Head of caudate nucleus (tissue), 42 donors: ENCODE measurements at regions not wholly inside any gene's neighbourhood (a gene's known extent, or its start where the extent isn't known, plus 50 kb on each side); places are given as distances from the start of the nearest gene placed in this dataset.
A peak's percentile ranks its signal among the peaks of the same experiment; 100 is the strongest.
"Not testable (repeated sequence)": the region's sequence is repeated elsewhere in the genome, so short reads cannot be mapped to it uniquely, and the experiment has no call there.

Experiments used
- DNase-seq, 42 donors: peaks; one replicate each; pipeline versions ENCODE4 v3.0.0 to v3.0.0-alpha.2; 2020 to 2021; ENCODE audit warnings: mixed read lengths in 7 of 42
- intact Hi-C: fragments of 100-400 bp; cut with DNase I; formaldehyde crosslinking; loops from one replicate; pipeline ENCODE4 v1.15.0; 2022

GRCh38 chr22:47623066-47623762 is 860.8 kb downstream of the TBC1D22A start:
- DNase-seq = peak in 2 of 42 donors; percentile 22 to 29
- intact Hi-C loops = no loop called here

GRCh38 chr22:47622541-47622940 is 860.1 kb downstream of the TBC1D22A start:
- intact Hi-C loops = no loop called here
- peak in 2 of 42 donors; percentile 5 to 25 for DNase-seq

- DNase-seq = peak in 3 of 42 donors; percentile 10 to 26 (median 23)
- intact Hi-C loops = no loop called here
Observed at GRCh38 chr22:47621253-47621652, 858.8 kb downstream of the TBC1D22A start.

- peak in 4 of 42 donors; percentile 10 to 30 (median 24) for DNase-seq
- intact Hi-C loops = no loop called here
Observed at GRCh38 chr22:47620391-47620790, 857.9 kb downstream of the TBC1D22A start.

GRCh38 chr22:47619631-47620030 is 857.2 kb downstream of the TBC1D22A start:
- DNase-seq = peak in 5 of 42 donors; percentile 5 to 27 (median 12)
- intact Hi-C loops = no loop called here

- DNase-seq = peak in 6 of 42 donors; percentile 2 to 40 (median 16)
- intact Hi-C loops = no loop called here
Observed at GRCh38 chr22:47618180-47619010, 855.9 kb downstream of the TBC1D22A start.

GRCh38 chr22:47617186-47617585 is 854.7 kb downstream of the TBC1D22A start:
- intact Hi-C loops = no loop called here
- no peak for DNase-seq

GRCh38 chr22:47616396-47617020 is 854.1 kb downstream of the TBC1D22A start:
- intact Hi-C loops = no loop called here
- peak in 6 of 42 donors; percentile 2 to 25 (median 10) for DNase-seq

GRCh38 chr22:47615051-47615450 is 852.6 kb downstream of the TBC1D22A start:
- peak in 1 of 42 donors; percentile 31 for DNase-seq
- intact Hi-C loops = no loop called here

- intact Hi-C loops = no loop called here
- DNase-seq = no peak
Observed at GRCh38 chr22:47613606-47614350, 851.3 kb downstream of the TBC1D22A start.

- DNase-seq, intact Hi-C loops: not testable (repeated sequence)
Observed at GRCh38 chr22:47613181-47613580, 850.7 kb downstream of the TBC1D22A start.

- DNase-seq = no peak
- intact Hi-C loops = no loop called here
Observed at GRCh38 chr22:47612311-47612910, 850.0 kb downstream of the TBC1D22A start.

GRCh38 chr22:47610764-47611163 is 848.3 kb downstream of the TBC1D22A start:
- DNase-seq = no peak
- intact Hi-C loops = no loop called here

- intact Hi-C loops = no loop called here
- DNase-seq = no peak
Observed at GRCh38 chr22:47610281-47610680, 847.8 kb downstream of the TBC1D22A start.

GRCh38 chr22:47609653-47610052 is 847.2 kb downstream of the TBC1D22A start:
- intact Hi-C loops = no loop called here
- DNase-seq = no peak

- DNase-seq = no peak
- intact Hi-C loops = no loop called here
Observed at GRCh38 chr22:47608421-47608820, 846.0 kb downstream of the TBC1D22A start.

- DNase-seq = peak in 2 of 42 donors; percentile 1 to 14
- intact Hi-C loops = no loop called here
Observed at GRCh38 chr22:47607486-47607885, 845.0 kb downstream of the TBC1D22A start.

GRCh38 chr22:47606426-47606825 is 844.0 kb downstream of the TBC1D22A start:
- intact Hi-C loops = no loop called here
- peak in 2 of 42 donors; percentile 12 to 30 for DNase-seq

- intact Hi-C loops = no loop called here
Observed at GRCh38 chr22:47605886-47606285, 843.4 kb downstream of the TBC1D22A start.

More at GRCh38 chr22:47605886-47606285, 843.4 kb downstream of the TBC1D22A start:
- peak in 3 of 42 donors; percentile 4 to 14 (median 7) for DNase-seq
